WTC11 (cell line): ENCODE measurements at regions not wholly inside any gene's neighbourhood (a gene's known extent, or its start where the extent isn't known, plus 50 kb on each side); places are given as distances from the start of the nearest gene placed in this dataset.
A peak's percentile ranks its signal among the peaks of the same experiment; 100 is the strongest.
"Not testable (repeated sequence)": the region's sequence is repeated elsewhere in the genome, so short reads cannot be mapped to it uniquely, and the experiment has no call there.

Source experiments
- ATAC-seq: fragments of 200-7000 bp; cut with Tn5 transposase; 2 replicates; pipeline ENCODE4 v1.10.0; 2021; ENCODE audit warnings: mild to moderate bottlenecking, moderate library complexity
- CTCF ChIA-PET: fragments of 300-600 bp; sonication (Branson Sonifier 250); formaldehyde crosslinking; loops from one replicate; lab custom pipeline; 2021; ENCODE audit warnings: antibody characterized with exemption; lab: Charles Lee
- POLR2A ChIA-PET: fragments of 350-600 bp; sonication (Branson Sonifier 250); formaldehyde crosslinking; loops from one replicate; lab custom pipeline; 2021; ENCODE audit warnings: antibody characterized with exemption; lab: Charles Lee
- DNase-seq: peaks from one replicate; pipeline ENCODE4 v3.0.0; 2021; ENCODE audit warnings: low spot score
- H3K27ac Mint-ChIP-seq: 2 replicates; pipeline ENCODE4 v1.8.0; 2021; ENCODE audit warnings: mixed read lengths
- H3K27me3 Mint-ChIP-seq: 2 replicates; pipeline ENCODE4 v1.8.0; 2021; ENCODE audit warnings: low read depth, mild to moderate bottlenecking, moderate library complexity, mixed read lengths
- H3K36me3 Mint-ChIP-seq: 2 replicates; pipeline ENCODE4 v1.8.0; 2021; ENCODE audit warnings: mixed read lengths
- H3K4me1 Mint-ChIP-seq: 2 replicates; pipeline ENCODE4 v1.8.0; 2022; ENCODE audit warnings: mixed read lengths
- H3K4me3 Mint-ChIP-seq: 2 replicates; pipeline ENCODE4 v1.8.0; 2021; ENCODE audit warnings: mild to moderate bottlenecking, moderate library complexity, mixed read lengths
- H3K9me3 Mint-ChIP-seq: 2 replicates; pipeline ENCODE4 v1.8.0; 2021; ENCODE audit warnings: mixed read lengths
- CBFB ChIP-seq: sonication (generic); formaldehyde crosslinking; IDR thresholded peaks from 2 replicates; pipeline ENCODE4 v1.8.1; 2022; ENCODE audit warnings: mild to moderate bottlenecking, low read depth, missing genetic modification reagents
- CDX4 ChIP-seq: fragments of 250-450 bp; sonication (Bioruptor Pico); IDR thresholded peaks from 2 replicates; pipeline ENCODE4 v1.9.0; 2021; ENCODE audit warnings: moderate library complexity, mild to moderate bottlenecking, inconsistent platforms, borderline replicate concordance
- E2F4 ChIP-seq: sonication (generic); formaldehyde crosslinking; IDR thresholded peaks from 2 replicates; pipeline ENCODE4 v1.8.1; 2022; ENCODE audit warnings: low read depth, mild to moderate bottlenecking, moderate library complexity, missing genetic modification reagents, borderline replicate concordance
- E2F5 ChIP-seq: sonication (generic); formaldehyde crosslinking; IDR thresholded peaks from 2 replicates; pipeline ENCODE4 v1.8.1; 2022; ENCODE audit warnings: mild to moderate bottlenecking, moderate library complexity, missing genetic modification reagents
- FOXJ3 ChIP-seq: sonication (generic); formaldehyde crosslinking; IDR thresholded peaks from 2 replicates; pipeline ENCODE4 v1.9.0; 2021; ENCODE audit warnings: missing genetic modification reagents, mild to moderate bottlenecking, borderline replicate concordance
- IRF1 ChIP-seq: sonication (generic); formaldehyde crosslinking; IDR thresholded peaks from 2 replicates; pipeline ENCODE4 v1.8.0; 2023; ENCODE audit warnings: missing genetic modification reagents
- KAT7 ChIP-seq: sonication (generic); formaldehyde crosslinking; IDR thresholded peaks from 2 replicates; pipeline ENCODE4 v1.8.1; 2023; ENCODE audit warnings: missing genetic modification reagents, mild to moderate bottlenecking, borderline replicate concordance
- MLX ChIP-seq: sonication (generic); formaldehyde crosslinking; IDR thresholded peaks from 2 replicates; pipeline ENCODE4 v1.8.1; 2023; ENCODE audit warnings: mild to moderate bottlenecking, missing genetic modification reagents, moderate library complexity
- MXD4 ChIP-seq: fragments of 250-450 bp; sonication (Bioruptor Pico); IDR thresholded peaks from 2 replicates; pipeline ENCODE4 v1.8.0; 2021; ENCODE audit warnings: mild to moderate bottlenecking, moderate library complexity, borderline replicate concordance
- MYBL2 ChIP-seq: sonication (generic); formaldehyde crosslinking; IDR thresholded peaks from 2 replicates; pipeline ENCODE4 v1.8.1; 2023; ENCODE audit warnings: mild to moderate bottlenecking, moderate library complexity, missing genetic modification reagents
- NR2C2 ChIP-seq: sonication (generic); formaldehyde crosslinking; IDR thresholded peaks from 2 replicates; pipeline ENCODE4 v1.8.0; 2022; ENCODE audit warnings: mild to moderate bottlenecking, missing genetic modification reagents
- RORB ChIP-seq: fragments of 250-450 bp; sonication (Bioruptor Pico); IDR thresholded peaks from 2 replicates; pipeline ENCODE4 v1.9.0; 2021; ENCODE audit warnings: mild to moderate bottlenecking
- TEAD1 ChIP-seq: sonication (generic); formaldehyde crosslinking; IDR thresholded peaks from 2 replicates; pipeline ENCODE4 v1.8.0; 2022; ENCODE audit warnings: mild to moderate bottlenecking, missing genetic modification reagents
- ZBTB43 ChIP-seq: sonication (generic); formaldehyde crosslinking; IDR thresholded peaks from 2 replicates; pipeline ENCODE4 v1.8.1; 2023; ENCODE audit warnings: mild to moderate bottlenecking, missing genetic modification reagents
- ZNF281 ChIP-seq: sonication (generic); formaldehyde crosslinking; IDR thresholded peaks from 2 replicates; pipeline ENCODE4 v1.8.0; 2023; ENCODE audit warnings: mild to moderate bottlenecking, missing genetic modification reagents
- ZNF317 ChIP-seq: sonication (generic); formaldehyde crosslinking; IDR thresholded peaks from 2 replicates; pipeline ENCODE4 v1.8.1; 2023; ENCODE audit warnings: low read depth, mild to moderate bottlenecking, moderate library complexity, missing genetic modification reagents, borderline replicate concordance
- ZNF425 ChIP-seq: fragments of 250-450 bp; sonication (Bioruptor Pico); conservative IDR thresholded peaks from 2 replicates; pipeline ENCODE4 v1.9.0; 2021; ENCODE audit warnings: mild to moderate bottlenecking
- ZNF671 ChIP-seq: fragments of 250-450 bp; sonication (Bioruptor Pico); IDR thresholded peaks from 2 replicates; pipeline ENCODE4 v1.8.0; 2021; ENCODE audit warnings: mild to moderate bottlenecking

GRCh38 chr11:71127806-71128205 is 124.6 kb downstream of the SHANK2 start:
- Mint-ChIP-seq H3K4me3 (no peak overlapping the region), H3K4me1 (peaks cover 10% of the 10 kb centered on the region), H3K36me3 (peaks cover 59% of the 10 kb centered on the region), H3K27ac (peak overlapping the region; percentile 19), H3K27me3 (no peaks in the 10 kb centered on the region), H3K9me3 (peaks cover 14% of the 10 kb centered on the region)
- TF ChIP-seq MLX (CRISPR knock-in tag) (no peak), ZNF281 (no peak), MYBL2 (CRISPR knock-in tag) (no peak), E2F5 (CRISPR knock-in tag) (no peak), TEAD1 (CRISPR knock-in tag) (no peak), FOXJ3 (CRISPR knock-in tag) (no peak), RORB (no peak), KAT7 (CRISPR knock-in tag) (no peak), ZNF425 (no peak), NR2C2 (CRISPR knock-in tag) (no peak), ZNF317 (CRISPR knock-in tag) (no peak), ZNF671 (no peak)
- DNase-seq (no peak), ATAC-seq (no peak)
- ChIA-PET POLR2A (no interaction called here), CTCF (no interaction called here)

- DNase-seq, H3K27me3 Mint-ChIP-seq, POLR2A ChIA-PET, H3K4me3 Mint-ChIP-seq, CTCF ChIA-PET, ATAC-seq, H3K4me1 Mint-ChIP-seq, H3K27ac Mint-ChIP-seq: not testable (repeated sequence)
- H3K9me3 Mint-ChIP-seq: peaks cover 15% of the 10 kb centered on the region
- H3K36me3 Mint-ChIP-seq: peaks cover 59% of the 10 kb centered on the region
These were observed 126.0 kb downstream of the SHANK2 start for GRCh38 chr11:71126401-71126800.

GRCh38 chr11:71125150-71125549 is 127.2 kb downstream of the SHANK2 start:
- Mint-ChIP-seq H3K4me1 (peaks cover 13% of the 10 kb centered on the region), H3K27me3 (no peaks in the 10 kb centered on the region), H3K27ac (no peak overlapping the region), H3K36me3 (peaks cover 48% of the 10 kb centered on the region), H3K9me3 (peaks cover 15% of the 10 kb centered on the region), H3K4me3 (no peak overlapping the region)
- ChIA-PET POLR2A (no interaction called here), CTCF (interaction anchor here (0.7 to 1.1 kb wide), 2 partner anchors 38 to 126 kb away, joined by 3 read pairs; no protein-coding TSS in a partner anchor)
- DNase-seq (no peak), ATAC-seq (no peak)
- TF ChIP-seq CBFB (CRISPR knock-in tag): no peak
- TF ChIP-seq ZBTB43 (CRISPR knock-in tag): no peak
- TF ChIP-seq CDX4 (CRISPR knock-in tag): no peak
- no peak for TF ChIP-seq NR2C2 (CRISPR knock-in tag)
- no peak for TF ChIP-seq MXD4 (CRISPR knock-in tag)
- no peak for TF ChIP-seq E2F4 (CRISPR knock-in tag)
- TF ChIP-seq IRF1 (CRISPR knock-in tag): no peak
